ENCODE measurements at regions not wholly inside any gene's neighbourhood (a gene's known extent, or its start where the extent isn't known, plus 50 kb on each side); places are given as distances from the start of the nearest gene placed in this dataset.

DNA sequence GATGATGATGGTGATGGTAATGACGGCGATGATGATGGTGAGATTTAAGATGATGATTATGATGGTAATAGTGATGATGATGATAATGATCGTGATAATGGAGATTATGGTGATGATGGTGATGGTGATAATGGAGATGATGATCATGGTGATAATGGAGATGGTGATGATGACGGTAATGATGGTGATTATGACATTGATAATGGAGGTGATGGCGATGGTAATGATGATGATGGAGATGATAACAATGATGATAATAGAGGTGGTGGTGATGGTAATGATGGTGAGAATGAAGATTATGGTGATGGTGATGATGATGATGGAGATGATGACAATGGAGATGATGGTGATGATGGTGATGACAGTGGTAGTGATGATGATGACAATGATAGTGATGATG lies 69.7 kb downstream of the MED10 start:
- ChIA-PET POLR2A (ENCODE audit: unreplicated experiment) (no interaction called here), CTCF (no interaction called here)
- Histone ChIP-seq H2AFZ (ENCODE audit: low read length) (no peak overlapping the region), H3K36me3 (ENCODE audit: low read depth, low read length) (no peaks in the 10 kb centered on the region), H3K9me3 (ENCODE audit: low read length) (no peaks in the 10 kb centered on the region), H3K4me2 (ENCODE audit: low read length) (no peak overlapping the region), H3K4me1 (ENCODE audit: insufficient read depth, low read length) (no peaks in the 10 kb centered on the region), H3K9ac (ENCODE audit: low read length) (no peak overlapping the region), H3K27ac (ENCODE audit: low read length) (no peak overlapping the region), H3F3A (ENCODE audit: low read length, unreplicated experiment) (no peaks in the 10 kb centered on the region), H4K20me1 (ENCODE audit: low read length) (no peaks in the 10 kb centered on the region), H3K27me3 (ENCODE audit: low read length) (peaks cover 13% of the 10 kb centered on the region; the same call in 1 of the 2 replicates), H3K4me3 (ENCODE audit: low read length) (no peak overlapping the region), H3K79me2 (ENCODE audit: low read length) (no peaks in the 10 kb centered on the region), H3K9me2 (replicated peaks; ENCODE audit: low read length) (no peaks in the 10 kb centered on the region)
- no TSS peak for BruUV-seq (replicated peaks)
- intact Hi-C loops (cut with micrococcal nuclease): no loop called here
- DNase-seq: no peak
- ATAC-seq: no peak
- no peak for TF ChIP-seq EZH2 (IDR thresholded peaks at IDR 0.05; ENCODE audit: low read length, unreplicated experiment)
- TF ChIP-seq EZH2phosphoT487 (IDR thresholded peaks at IDR 0.05; ENCODE audit: borderline replicate concordance, low read length): no peak
- TF ChIP-seq, protein P1, sequence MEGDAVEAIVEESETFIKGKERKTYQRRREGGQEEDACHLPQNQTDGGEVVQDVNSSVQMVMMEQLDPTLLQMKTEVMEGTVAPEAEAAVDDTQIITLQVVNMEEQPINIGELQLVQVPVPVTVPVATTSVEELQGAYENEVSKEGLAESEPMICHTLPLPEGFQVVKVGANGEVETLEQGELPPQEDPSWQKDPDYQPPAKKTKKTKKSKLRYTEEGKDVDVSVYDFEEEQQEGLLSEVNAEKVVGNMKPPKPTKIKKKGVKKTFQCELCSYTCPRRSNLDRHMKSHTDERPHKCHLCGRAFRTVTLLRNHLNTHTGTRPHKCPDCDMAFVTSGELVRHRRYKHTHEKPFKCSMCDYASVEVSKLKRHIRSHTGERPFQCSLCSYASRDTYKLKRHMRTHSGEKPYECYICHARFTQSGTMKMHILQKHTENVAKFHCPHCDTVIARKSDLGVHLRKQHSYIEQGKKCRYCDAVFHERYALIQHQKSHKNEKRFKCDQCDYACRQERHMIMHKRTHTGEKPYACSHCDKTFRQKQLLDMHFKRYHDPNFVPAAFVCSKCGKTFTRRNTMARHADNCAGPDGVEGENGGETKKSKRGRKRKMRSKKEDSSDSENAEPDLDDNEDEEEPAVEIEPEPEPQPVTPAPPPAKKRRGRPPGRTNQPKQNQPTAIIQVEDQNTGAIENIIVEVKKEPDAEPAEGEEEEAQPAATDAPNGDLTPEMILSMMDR (conservative IDR thresholded peaks at IDR 0.05; ENCODE audit: low read depth, low read length): no peak

DNA sequence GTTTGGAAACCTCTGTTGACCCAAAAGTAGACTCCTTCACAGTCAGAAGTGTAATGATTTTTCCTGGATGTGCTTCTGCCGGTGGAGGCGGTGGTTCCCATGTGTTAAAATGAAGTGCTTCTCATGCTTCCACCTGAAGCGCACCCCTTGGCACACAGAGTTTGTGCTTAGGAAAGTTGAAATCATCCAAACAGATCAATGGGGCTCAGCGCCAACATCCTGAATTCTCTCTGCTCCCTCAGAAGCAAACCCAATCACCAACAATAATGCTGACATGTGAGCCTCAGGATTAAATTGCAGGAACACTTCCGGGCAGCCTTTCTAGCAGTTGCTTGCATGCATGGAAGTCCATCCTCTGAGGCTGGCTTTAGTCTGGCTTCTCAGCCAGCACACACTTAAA lies 71.0 kb downstream of the MED10 start:
- ATAC-seq (no peak), DNase-seq (no peak)
- ChIA-PET CTCF (no interaction called here), POLR2A (ENCODE audit: unreplicated experiment) (no interaction called here)
- Histone ChIP-seq H3F3A (ENCODE audit: low read length, unreplicated experiment) (no peaks in the 10 kb centered on the region), H3K79me2 (ENCODE audit: low read length) (no peaks in the 10 kb centered on the region), H3K27me3 (ENCODE audit: low read length) (peaks cover 13% of the 10 kb centered on the region; the same call in 1 of the 2 replicates), H3K4me2 (ENCODE audit: low read length) (no peak overlapping the region), H3K4me3 (ENCODE audit: low read length) (no peak overlapping the region), H3K27ac (ENCODE audit: low read length) (no peak overlapping the region), H3K9me2 (replicated peaks; ENCODE audit: low read length) (no peaks in the 10 kb centered on the region), H2AFZ (ENCODE audit: low read length) (no peak overlapping the region), H3K36me3 (ENCODE audit: low read depth, low read length) (no peaks in the 10 kb centered on the region), H3K4me1 (ENCODE audit: insufficient read depth, low read length) (no peaks in the 10 kb centered on the region), H3K9me3 (ENCODE audit: low read length) (no peaks in the 10 kb centered on the region), H4K20me1 (ENCODE audit: low read length) (no peaks in the 10 kb centered on the region), H3K9ac (ENCODE audit: low read length) (no peak overlapping the region)
- intact Hi-C loops (cut with micrococcal nuclease): no loop called here
- BruUV-seq (replicated peaks): no TSS peak
- TF ChIP-seq EZH2phosphoT487 (IDR thresholded peaks at IDR 0.05; ENCODE audit: borderline replicate concordance, low read length): no peak
- TF ChIP-seq, protein P1 (conservative IDR thresholded peaks at IDR 0.05; ENCODE audit: low read depth, low read length): no peak
- TF ChIP-seq EZH2 (IDR thresholded peaks at IDR 0.05; ENCODE audit: low read length, unreplicated experiment): no peak

DNA sequence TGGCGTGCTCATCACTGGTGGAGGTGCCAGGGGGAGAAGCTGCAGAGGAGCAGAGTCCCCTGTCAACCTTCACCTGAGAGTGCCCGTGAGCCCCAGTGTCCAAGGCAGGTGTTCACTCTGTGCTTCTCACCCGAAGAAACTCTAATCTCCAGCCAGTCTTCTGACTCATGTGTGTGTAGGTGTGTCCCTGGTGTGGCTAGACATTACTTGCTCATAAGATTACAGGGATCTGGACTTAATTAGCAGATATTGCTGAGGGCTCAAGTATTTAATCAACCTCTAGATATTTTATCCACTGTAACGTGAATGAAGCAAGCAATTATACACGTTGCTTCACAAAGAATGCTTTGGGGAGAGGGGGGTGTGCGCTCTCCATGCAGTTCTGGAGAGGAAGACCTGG lies 72.5 kb downstream of the MED10 start:
- ATAC-seq (no peak), DNase-seq (peak; percentile 38)
- TF ChIP-seq EZH2 (IDR thresholded peaks at IDR 0.05; ENCODE audit: low read length, unreplicated experiment) (no peak), EZH2phosphoT487 (IDR thresholded peaks at IDR 0.05; ENCODE audit: borderline replicate concordance, low read length) (no peak)
- TF ChIP-seq, protein P1 (conservative IDR thresholded peaks at IDR 0.05; ENCODE audit: low read depth, low read length): no peak
- Histone ChIP-seq H3K79me2 (ENCODE audit: low read length) (no peaks in the 10 kb centered on the region), H3K36me3 (ENCODE audit: low read depth, low read length) (no peaks in the 10 kb centered on the region), H3K4me1 (ENCODE audit: insufficient read depth, low read length) (no peaks in the 10 kb centered on the region), H3K27me3 (ENCODE audit: low read length) (peaks cover 13% of the 10 kb centered on the region; the same call in 1 of the 2 replicates), H3K4me3 (ENCODE audit: low read length) (no peak overlapping the region), H3F3A (ENCODE audit: low read length, unreplicated experiment) (no peaks in the 10 kb centered on the region), H3K27ac (ENCODE audit: low read length) (no peak overlapping the region), H2AFZ (ENCODE audit: low read length) (no peak overlapping the region), H3K9me3 (ENCODE audit: low read length) (no peaks in the 10 kb centered on the region), H3K4me2 (ENCODE audit: low read length) (no peak overlapping the region), H4K20me1 (ENCODE audit: low read length) (no peaks in the 10 kb centered on the region), H3K9ac (ENCODE audit: low read length) (no peak overlapping the region), H3K9me2 (replicated peaks; ENCODE audit: low read length) (no peaks in the 10 kb centered on the region)
- no TSS peak for BruUV-seq (replicated peaks)
- ChIA-PET POLR2A (ENCODE audit: unreplicated experiment) (no interaction called here), CTCF (no interaction called here)
- intact Hi-C loops (cut with micrococcal nuclease): no loop called here

All from PC-3 (cell line).